ENCODE measurements at regions not wholly inside any gene's neighbourhood (a gene's known extent, or its start where the extent isn't known, plus 50 kb on each side); places are given as distances from the start of the nearest gene placed in this dataset.

- H2AFZ ChIP-seq (ENCODE audit: low read depth, low read length) = no peak overlapping the region
- no peaks in the 10 kb centered on the region for H3K79me2 ChIP-seq (replicated peaks; ENCODE audit: insufficient read depth, low read length)
- TF ChIP-seq SMC3 (conservative IDR thresholded peaks at IDR 0.05; ENCODE audit: poor library complexity) (no peak), EP300 (conservative IDR thresholded peaks at IDR 0.05; ENCODE audit: poor library complexity, severe bottlenecking) (no peak), RAD21 (conservative IDR thresholded peaks at IDR 0.05) (no peak), MXI1 (conservative IDR thresholded peaks at IDR 0.05; ENCODE audit: poor library complexity, severe bottlenecking) (no peak)
- H3K9me2 ChIP-seq (ENCODE audit: insufficient read depth, low read length) = no peaks in the 10 kb centered on the region
- H3K4me2 ChIP-seq (ENCODE audit: low read length) = no peak overlapping the region
- no peak overlapping the region for H3K9ac ChIP-seq (ENCODE audit: low read length)
- no peaks in the 10 kb centered on the region for H3K27me3 ChIP-seq (ENCODE audit: insufficient read depth, low read depth, low read length)
- H3K27ac ChIP-seq (ENCODE audit: low read length) = no peak overlapping the region
- H3K36me3 ChIP-seq (ENCODE audit: insufficient read depth, low read length) = no peaks in the 10 kb centered on the region
- H3F3A ChIP-seq (ENCODE audit: insufficient read depth, low read length, poor library complexity, severe bottlenecking) = no peaks in the 10 kb centered on the region
- no peaks in the 10 kb centered on the region for H4K20me1 ChIP-seq (ENCODE audit: insufficient read depth)
- H3K4me3 ChIP-seq (ENCODE audit: low read length) = no peak overlapping the region
- H3K9me3 ChIP-seq (ENCODE audit: low read length) = no peaks in the 10 kb centered on the region
Observed at GRCh38 chr1:79847700-79848099, 841.2 kb upstream of the ADGRL4 start.

- no peaks in the 10 kb centered on the region for H3K9me2 ChIP-seq (ENCODE audit: insufficient read depth, low read length)
- TF ChIP-seq RAD21 (conservative IDR thresholded peaks at IDR 0.05) (no peak), EP300 (conservative IDR thresholded peaks at IDR 0.05; ENCODE audit: poor library complexity, severe bottlenecking) (no peak), POLR2AphosphoS5 (IDR thresholded peaks at IDR 0.05) (no peak), SMC3 (conservative IDR thresholded peaks at IDR 0.05; ENCODE audit: poor library complexity) (no peak), TAF1 (IDR thresholded peaks at IDR 0.05; ENCODE audit: low read depth) (no peak), MXI1 (conservative IDR thresholded peaks at IDR 0.05; ENCODE audit: poor library complexity, severe bottlenecking) (no peak), EZH2 (IDR thresholded peaks at IDR 0.05; ENCODE audit: borderline replicate concordance, insufficient read depth, low read length, poor library complexity, severe bottlenecking) (no peak), CTCF (IDR thresholded peaks at IDR 0.05; ENCODE audit: poor library complexity, severe bottlenecking) (no peak), REST (IDR thresholded peaks at IDR 0.05; ENCODE audit: borderline replicate concordance) (no peak)
- H3K27me3 ChIP-seq (ENCODE audit: insufficient read depth, low read depth, low read length) = no peaks in the 10 kb centered on the region
Observed at GRCh38 chr1:79845936-79846335, 839.4 kb upstream of the ADGRL4 start.

More at GRCh38 chr1:79845936-79846335, 839.4 kb upstream of the ADGRL4 start:
- Histone ChIP-seq H3K4me3 (ENCODE audit: low read length) (no peak overlapping the region), H3K36me3 (ENCODE audit: insufficient read depth, low read length) (no peaks in the 10 kb centered on the region), H2AFZ (ENCODE audit: low read depth, low read length) (no peak overlapping the region), H3K9ac (ENCODE audit: low read length) (no peak overlapping the region), H3K79me2 (replicated peaks; ENCODE audit: insufficient read depth, low read length) (no peaks in the 10 kb centered on the region), H4K20me1 (ENCODE audit: insufficient read depth) (no peaks in the 10 kb centered on the region), H3K4me2 (ENCODE audit: low read length) (no peak overlapping the region), H3K9me3 (ENCODE audit: low read length) (no peaks in the 10 kb centered on the region), H3F3A (ENCODE audit: insufficient read depth, low read length, poor library complexity, severe bottlenecking) (no peaks in the 10 kb centered on the region), H3K27ac (ENCODE audit: low read length) (no peak overlapping the region)

Data from neural cell (in vitro differentiated cells).